ENCODE measurements at regions not wholly inside any gene's neighbourhood (a gene's known extent, or its start where the extent isn't known, plus 50 kb on each side); places are given as distances from the start of the nearest gene placed in this dataset.

DNA sequence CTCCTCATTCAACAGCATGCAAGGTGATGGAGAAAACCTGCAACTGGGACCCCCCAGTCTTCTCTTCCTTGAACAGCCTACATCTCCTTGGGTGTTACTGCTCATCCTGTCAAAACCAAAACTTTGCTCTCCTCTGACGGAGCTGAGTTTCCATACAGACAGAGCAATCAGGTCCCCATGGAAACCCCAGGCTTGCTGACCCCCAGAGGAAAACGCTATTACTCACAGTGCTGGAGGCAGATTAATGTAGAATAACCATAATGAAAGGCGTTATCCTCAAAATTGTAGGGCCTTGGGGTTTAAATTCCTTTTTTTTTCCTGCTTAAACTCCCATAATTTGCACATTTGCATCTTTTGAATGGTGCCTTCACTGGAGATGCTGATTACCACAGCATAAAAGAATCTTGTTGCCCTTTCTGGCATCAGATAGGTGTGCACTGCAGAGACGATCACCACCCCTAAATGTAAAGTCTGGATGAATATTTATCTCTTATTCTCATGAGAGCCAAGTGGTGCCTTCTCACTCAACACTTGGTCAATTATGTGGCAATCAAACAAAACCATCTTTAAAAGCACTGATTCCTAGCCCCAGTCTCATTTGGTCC, 126.3 kb downstream of the MSX2 start:
- TF ChIP-seq, protein P1, sequence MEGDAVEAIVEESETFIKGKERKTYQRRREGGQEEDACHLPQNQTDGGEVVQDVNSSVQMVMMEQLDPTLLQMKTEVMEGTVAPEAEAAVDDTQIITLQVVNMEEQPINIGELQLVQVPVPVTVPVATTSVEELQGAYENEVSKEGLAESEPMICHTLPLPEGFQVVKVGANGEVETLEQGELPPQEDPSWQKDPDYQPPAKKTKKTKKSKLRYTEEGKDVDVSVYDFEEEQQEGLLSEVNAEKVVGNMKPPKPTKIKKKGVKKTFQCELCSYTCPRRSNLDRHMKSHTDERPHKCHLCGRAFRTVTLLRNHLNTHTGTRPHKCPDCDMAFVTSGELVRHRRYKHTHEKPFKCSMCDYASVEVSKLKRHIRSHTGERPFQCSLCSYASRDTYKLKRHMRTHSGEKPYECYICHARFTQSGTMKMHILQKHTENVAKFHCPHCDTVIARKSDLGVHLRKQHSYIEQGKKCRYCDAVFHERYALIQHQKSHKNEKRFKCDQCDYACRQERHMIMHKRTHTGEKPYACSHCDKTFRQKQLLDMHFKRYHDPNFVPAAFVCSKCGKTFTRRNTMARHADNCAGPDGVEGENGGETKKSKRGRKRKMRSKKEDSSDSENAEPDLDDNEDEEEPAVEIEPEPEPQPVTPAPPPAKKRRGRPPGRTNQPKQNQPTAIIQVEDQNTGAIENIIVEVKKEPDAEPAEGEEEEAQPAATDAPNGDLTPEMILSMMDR (IDR thresholded peaks at IDR 0.05), result no peak
- no peak for TF ChIP-seq POLR2A (IDR thresholded peaks at IDR 0.05)

Measured in lower leg skin (tissue), 3 donors.